HG03558 (cell line): ENCODE measurements at regions not wholly inside any gene's neighbourhood (a gene's known extent, or its start where the extent isn't known, plus 50 kb on each side); places are given as distances from the start of the nearest gene placed in this dataset.
A peak's percentile ranks its signal among the peaks of the same experiment; 100 is the strongest.

Source experiments
- ATAC-seq: cut with Tn5 transposase; IDR thresholded peaks from one replicate; pipeline ENCODE4 v1.9.1; 2021; ENCODE audit warnings: moderate number of reproducible peaks; ENCODE audit not compliant: unreplicated experiment; ENCODE audit errors: extremely low read depth

GRCh38 chr21:31570824-31571566 lies 88.5 kb upstream of the SOD1 start:
- ATAC-seq, result no peak

DNA sequence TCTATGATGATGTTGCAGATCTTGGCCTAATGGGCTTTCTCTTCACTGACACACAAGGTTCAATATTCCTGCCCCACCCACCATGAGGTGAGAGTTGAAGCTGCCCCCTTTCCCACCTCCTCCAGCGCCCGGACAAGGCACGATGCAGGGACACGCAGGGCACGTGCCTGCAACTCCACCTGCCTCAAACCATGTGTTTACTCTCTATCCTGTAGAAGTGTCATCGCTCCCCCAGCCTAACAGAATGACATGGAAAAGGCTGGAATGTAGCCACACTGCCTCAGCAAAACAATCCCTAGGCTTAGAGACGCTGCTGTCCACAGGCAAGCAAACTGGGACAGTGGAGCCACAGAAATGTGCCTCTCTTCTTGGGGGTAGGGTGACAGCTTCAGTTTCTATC lies 92.9 kb upstream of the SOD1 start:
- ATAC-seq, result no peak

DNA sequence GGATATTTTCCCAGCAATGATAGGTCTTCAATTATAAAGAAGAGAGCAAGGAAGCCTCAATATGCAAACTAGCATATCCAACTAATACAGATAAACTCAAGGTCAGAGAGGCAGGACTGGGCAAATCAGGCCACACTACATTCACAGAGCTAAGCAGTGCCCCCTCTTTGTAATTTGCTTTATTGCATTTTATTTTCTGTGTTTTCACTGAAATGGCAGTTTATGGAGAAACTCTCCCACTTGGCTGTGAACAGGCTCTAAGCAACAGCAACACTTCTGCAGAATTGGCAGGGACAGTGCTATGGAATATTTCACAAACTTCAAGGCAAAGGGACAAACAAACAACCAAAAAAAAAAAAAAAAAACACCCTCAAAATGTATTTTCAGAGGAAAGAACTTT lies 93.4 kb upstream of the SOD1 start:
- ATAC-seq, result no peak

- ATAC-seq, result no peak
Measured at GRCh38 chr21:31564439-31564838, 95.1 kb upstream of the SOD1 start.

- ATAC-seq, result no peak
Measured at GRCh38 chr21:31560479-31560878, 99.0 kb upstream of the SOD1 start.

DNA sequence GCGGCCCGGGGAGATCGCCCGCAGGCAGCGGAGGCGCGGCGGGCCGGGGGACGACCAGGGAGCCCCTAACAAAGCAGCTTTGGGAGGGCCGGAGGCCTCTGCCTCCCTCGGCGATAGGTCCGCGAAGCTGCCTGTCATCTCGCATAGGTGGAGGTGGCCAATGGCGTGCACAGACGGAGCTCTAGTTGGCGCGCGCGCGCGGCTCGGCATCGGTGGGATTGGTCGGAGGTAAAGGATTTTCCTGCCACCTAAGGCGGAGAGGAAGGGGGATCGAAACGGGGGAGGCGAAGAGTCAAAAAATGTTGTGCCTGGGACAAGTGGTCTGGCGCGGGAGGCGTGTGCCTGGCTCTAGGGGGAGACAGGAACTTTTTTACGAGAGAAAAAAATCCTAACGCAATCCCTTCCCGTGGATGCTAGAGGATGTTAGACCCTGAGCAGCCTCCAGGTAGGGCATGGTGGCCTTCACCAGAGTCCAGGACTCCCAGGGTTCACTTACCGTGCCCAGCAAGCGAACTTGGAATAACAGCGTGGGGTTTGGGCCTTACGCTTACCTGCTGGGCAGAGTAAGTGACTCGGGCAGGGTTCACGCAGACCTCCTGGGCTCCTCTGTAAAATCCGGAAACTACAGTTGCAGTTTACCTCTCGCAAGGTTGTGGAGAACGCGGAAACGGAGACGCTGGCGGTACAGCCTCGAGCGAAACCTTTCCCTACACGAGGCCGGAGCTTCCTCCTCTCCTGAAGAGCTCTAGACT lies 99.9 kb upstream of the SOD1 start:
- peak; percentile 44 for ATAC-seq

GRCh38 chr21:31558962-31559367 lies 100.5 kb upstream of the SOD1 start:
- ATAC-seq, result peak; percentile 47

DNA sequence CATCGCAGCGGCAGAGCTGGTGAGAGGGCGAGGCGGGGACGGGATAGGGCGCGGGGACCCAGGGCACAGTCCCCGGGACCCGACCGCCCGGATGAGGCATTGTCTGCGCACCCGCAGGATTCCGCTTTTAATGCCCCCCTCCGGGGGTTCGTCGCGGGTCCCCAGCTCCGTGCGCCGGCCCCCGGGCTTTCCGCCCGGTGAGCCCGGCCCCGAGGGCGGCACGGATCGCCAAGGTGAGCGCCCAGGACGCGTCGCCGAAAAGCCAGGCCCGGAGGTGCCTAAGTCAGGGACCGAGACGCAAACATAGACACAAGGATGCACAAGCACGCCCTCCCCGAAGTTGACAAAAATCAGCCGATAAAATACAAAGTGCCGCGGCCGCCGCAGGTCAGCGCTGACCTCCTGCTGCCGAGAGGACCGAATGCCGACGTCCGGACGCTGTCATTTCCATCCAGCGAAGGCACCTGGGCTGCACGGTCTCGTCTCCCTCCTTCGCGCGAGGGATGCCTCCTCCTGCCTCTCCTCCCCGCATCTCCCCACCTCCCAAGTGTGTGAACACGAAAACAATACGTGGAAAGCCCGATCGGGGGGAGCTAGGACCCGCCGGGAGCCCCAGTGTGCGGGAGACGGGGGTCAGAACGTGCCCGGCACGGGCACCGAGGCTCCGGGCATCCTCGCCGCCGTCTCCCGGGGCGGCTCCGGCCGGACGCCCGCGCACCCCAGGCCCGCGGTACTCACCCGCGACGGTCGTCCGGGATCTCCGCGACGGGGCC lies 101.1 kb upstream of the SOD1 start:
- no peak for ATAC-seq

DNA sequence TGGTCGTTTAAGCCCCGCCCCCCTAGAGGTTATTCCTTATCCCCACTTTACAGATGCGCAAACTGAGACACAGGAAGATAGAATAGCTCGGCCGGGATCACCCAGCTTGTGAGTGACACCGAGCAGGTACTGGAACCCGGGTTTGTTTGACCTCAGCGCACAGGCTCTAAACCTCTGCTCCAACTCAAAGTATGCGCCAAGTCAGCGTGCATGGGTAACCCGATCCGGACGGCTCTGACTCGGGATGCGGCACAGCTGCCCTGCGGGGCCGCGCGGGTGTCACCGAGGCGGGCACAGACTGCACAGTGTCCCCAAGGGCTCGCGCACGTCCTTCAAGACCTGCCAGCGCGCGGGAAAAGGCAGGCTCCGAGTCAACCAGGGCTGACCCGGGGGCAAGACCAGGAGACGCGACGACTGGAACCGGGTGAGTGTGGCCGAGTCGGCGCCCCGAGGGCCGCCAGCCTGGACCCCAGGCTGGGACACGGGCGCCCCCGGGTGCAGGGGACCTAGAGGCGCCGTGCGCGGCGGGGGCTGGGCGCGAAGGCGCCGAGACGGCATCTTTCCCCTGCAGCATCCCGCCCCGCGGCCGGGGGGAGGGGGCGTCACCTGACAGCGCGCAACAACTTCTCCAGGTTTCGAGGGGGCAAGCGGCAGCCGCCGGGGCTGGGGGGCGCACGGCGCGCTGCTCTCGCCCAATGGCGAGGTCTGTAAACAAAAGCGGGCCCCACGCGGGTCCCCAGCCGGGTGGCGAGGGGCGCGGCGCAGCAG lies 101.9 kb upstream of the SOD1 start:
- ATAC-seq, result no peak

- no peak for ATAC-seq
Measured at GRCh38 chr21:31556662-31557061, 102.8 kb upstream of the SOD1 start.

GRCh38 chr21:31555741-31556191 lies 103.7 kb upstream of the SOD1 start:
- no peak for ATAC-seq

DNA sequence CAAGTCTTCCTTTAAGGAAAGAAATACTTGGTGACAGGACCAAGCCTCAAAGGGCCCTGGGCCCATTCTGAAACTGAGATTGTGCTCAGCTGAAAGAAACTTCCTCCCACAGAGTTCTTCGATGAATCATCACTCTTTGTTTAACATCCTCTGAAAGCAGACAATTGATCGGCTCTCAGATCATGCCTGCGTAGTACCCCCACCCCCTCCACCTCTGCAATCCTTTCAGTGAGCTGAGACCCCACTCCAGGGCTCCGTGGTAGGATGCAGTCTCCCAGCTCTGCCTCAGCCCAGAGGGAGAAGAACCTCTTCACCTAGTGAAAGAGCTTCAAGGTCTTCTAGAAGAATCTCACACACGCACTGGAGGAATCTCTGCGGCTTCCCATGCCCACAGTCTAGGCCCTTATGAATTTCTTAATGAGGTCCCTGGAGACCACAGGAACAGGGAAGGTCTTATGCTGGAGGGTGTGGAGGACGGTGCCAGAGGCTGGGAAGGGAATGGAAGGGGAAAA lies 104.9 kb upstream of the SOD1 start:
- peak; percentile 78 for ATAC-seq

DNA sequence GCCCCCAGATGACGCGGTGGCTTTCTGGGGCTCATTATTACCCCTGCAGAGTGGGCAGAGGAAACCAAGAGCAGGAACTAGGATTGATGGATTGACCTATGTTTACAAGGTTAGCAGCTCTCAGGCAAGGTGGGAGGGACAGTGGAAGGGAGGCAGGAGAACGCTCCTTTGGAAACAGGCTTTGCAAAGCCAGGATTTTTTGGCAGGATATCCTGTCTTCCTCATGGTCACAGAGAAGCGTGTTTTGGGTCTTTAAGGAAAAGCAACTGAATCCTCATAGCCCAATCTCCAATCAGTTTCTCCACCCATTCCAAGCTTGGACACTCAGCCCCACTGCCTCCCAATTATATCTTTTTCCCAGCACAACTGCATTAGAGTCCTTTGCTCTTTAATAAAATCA lies 105.6 kb upstream of the SOD1 start:
- no peak for ATAC-seq

GRCh38 chr21:31553461-31553860 lies 106.0 kb upstream of the SOD1 start:
- no peak for ATAC-seq

DNA sequence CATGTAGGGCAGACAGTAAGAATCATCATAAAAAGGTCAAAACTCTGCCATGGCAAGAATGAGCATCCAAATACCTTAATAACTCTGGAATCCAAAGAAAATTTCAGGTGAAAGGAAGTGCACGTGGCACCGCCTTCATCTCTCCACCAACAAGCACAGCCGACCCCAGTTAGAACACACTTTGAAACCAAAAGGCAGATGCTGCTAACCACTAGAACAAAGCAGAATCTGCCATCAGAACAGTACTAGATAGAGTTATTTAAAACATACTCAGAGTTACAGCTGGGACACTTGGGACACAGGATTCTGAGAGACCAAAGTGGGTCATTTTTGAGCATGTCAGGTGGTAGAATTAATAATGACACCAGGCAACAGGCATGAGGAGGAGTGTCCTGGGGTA lies 106.7 kb upstream of the SOD1 start:
- ATAC-seq, result no peak

GRCh38 chr21:31550070-31550469 lies 109.4 kb upstream of the SOD1 start:
- no peak for ATAC-seq

GRCh38 chr21:31548688-31549087 lies 110.8 kb upstream of the SOD1 start:
- ATAC-seq, result no peak

GRCh38 chr21:31546443-31547170 lies 112.9 kb upstream of the SOD1 start:
- no peak for ATAC-seq

DNA sequence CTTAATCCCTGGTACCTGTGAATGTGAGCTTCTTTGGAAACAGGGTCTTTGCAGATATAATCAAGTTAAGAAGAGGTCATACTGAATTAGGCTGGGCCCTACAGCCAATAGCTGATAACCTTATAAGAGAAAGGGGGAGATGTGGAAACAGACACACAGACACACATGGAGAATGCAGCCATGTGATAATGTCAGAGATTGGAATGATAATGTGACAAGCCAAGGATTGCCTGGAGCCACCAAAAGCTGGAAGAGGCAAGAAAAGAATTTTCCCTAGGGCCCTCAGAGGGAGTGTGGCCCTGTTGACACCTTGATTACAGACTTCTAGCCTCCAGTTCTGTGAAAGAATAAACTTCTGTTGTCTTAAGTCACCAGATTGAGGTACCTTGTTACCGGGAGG lies 114.5 kb upstream of the SOD1 start:
- ATAC-seq, result no peak
